Upper lobe of right lung (tissue), 1 donor: ENCODE measurements at regions not wholly inside any gene's neighbourhood (a gene's known extent, or its start where the extent isn't known, plus 50 kb on each side); places are given as distances from the start of the nearest gene placed in this dataset.

Experiments
- ATAC-seq: fragments of 200-7000 bp; cut with Tn5 transposase; one replicate; pipeline ENCODE4 v1.9.1; 2020; ENCODE audit warnings: mild to moderate bottlenecking, moderate library complexity
- DNase-seq: peaks from one replicate; pipeline ENCODE4 v3.0.0-alpha.2; 2020
- H3K27ac ChIP-seq: fragments of 200-600 bp; one replicate; pipeline ENCODE4 v1.8.0; 2022
- H3K27me3 ChIP-seq: fragments of 200-600 bp; one replicate; pipeline ENCODE4 v1.8.0; 2022; ENCODE audit warnings: mild to moderate bottlenecking
- H3K36me3 ChIP-seq: fragments of 200-600 bp; one replicate; pipeline ENCODE4 v1.8.0; 2022
- H3K4me1 ChIP-seq: fragments of 200-600 bp; one replicate; pipeline ENCODE4 v1.8.0; 2022
- H3K4me3 ChIP-seq: fragments of 200-600 bp; one replicate; pipeline ENCODE4 v1.8.0; 2022; ENCODE audit warnings: mild to moderate bottlenecking
- H3K9me3 ChIP-seq: fragments of 200-600 bp; one replicate; pipeline ENCODE4 v1.8.0; 2022
- intact Hi-C: fragments of 100-400 bp; cut with DNase I; formaldehyde crosslinking; loops from one replicate; pipeline ENCODE4 v1.11.0; 2022
- TF ChIP-seq, protein P1 (sequence below): fragments of 200-600 bp; IDR thresholded peaks from one replicate; pipeline ENCODE4 v1.8.0; 2022; ENCODE audit warnings: antibody characterized with exemption
- donor health status: DM: no; HTN: yes; CAD: no; lungs with severe emphysema.

DNA sequence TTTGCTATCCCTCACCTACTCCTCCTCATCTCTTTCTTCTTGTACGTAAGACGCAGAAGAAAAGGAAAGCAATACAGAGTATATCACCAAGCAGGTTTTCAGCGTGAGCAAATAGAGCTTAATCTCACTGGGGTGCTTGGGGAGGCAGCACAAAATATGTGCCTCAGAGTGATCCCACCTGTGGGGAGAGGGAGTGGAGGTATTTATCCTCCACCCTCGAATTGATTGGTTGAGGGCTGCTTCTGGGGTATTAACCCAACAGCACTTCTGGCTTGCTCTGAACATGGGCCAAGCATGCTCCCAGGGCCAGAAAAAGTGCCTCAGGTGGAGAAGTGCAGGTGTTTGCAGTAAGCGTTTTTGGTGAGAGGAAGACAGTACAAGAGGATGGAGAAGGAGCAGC lies 78.5 kb upstream of the EYA2 start:
- no peaks in the 10 kb centered on the region for H3K9me3 ChIP-seq
- intact Hi-C loops = no loop called here
- H3K27me3 ChIP-seq = peaks cover 49% of the 10 kb centered on the region
- TF ChIP-seq, protein P1, sequence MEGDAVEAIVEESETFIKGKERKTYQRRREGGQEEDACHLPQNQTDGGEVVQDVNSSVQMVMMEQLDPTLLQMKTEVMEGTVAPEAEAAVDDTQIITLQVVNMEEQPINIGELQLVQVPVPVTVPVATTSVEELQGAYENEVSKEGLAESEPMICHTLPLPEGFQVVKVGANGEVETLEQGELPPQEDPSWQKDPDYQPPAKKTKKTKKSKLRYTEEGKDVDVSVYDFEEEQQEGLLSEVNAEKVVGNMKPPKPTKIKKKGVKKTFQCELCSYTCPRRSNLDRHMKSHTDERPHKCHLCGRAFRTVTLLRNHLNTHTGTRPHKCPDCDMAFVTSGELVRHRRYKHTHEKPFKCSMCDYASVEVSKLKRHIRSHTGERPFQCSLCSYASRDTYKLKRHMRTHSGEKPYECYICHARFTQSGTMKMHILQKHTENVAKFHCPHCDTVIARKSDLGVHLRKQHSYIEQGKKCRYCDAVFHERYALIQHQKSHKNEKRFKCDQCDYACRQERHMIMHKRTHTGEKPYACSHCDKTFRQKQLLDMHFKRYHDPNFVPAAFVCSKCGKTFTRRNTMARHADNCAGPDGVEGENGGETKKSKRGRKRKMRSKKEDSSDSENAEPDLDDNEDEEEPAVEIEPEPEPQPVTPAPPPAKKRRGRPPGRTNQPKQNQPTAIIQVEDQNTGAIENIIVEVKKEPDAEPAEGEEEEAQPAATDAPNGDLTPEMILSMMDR = no peak
- no peaks in the 10 kb centered on the region for H3K4me1 ChIP-seq
- no peaks in the 10 kb centered on the region for H3K36me3 ChIP-seq
- no peak overlapping the region for H3K4me3 ChIP-seq
- ATAC-seq (no peak), DNase-seq (no peak)
- no peak overlapping the region for H3K27ac ChIP-seq

DNA sequence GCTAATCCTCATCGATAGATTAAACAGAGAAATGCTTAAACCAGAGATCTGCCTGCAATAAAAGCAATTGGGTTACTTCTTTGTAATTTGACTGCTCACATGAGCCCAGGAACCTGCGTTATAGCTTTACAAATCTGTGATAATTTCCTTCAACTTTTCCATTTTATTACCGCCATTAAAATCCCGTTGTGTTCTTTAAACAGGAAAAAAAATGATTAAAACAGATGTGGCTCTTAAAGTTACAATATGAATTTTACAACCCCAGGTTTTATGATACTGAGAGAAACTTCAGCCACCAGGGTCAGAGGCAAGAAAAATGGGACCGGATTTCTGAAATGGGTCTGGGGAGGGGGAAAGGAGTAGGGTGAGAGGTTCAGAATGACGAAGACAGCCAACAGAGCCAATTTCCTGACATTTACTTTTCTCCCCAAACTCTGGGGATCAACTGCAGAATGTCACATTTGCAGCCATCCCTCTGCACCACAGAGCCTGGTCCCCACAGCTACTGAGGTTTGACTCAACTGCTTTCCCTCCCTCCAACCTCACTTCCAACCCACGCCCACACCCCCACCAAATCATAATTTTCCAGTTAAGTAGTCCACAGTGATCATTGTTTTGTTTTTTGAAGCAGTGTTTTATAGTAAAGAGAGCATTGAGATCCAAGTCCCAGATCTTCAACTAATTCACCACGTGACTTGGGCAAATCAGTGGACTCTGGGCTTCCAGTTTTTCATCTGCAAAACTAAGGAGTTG lies 77.6 kb upstream of the EYA2 start:
- H3K27ac ChIP-seq = no peak overlapping the region
- H3K4me3 ChIP-seq = no peak overlapping the region
- DNase-seq (no peak), ATAC-seq (no peak)
- intact Hi-C loops = no loop called here
- peaks cover 39% of the 10 kb centered on the region for H3K27me3 ChIP-seq
- TF ChIP-seq, protein P1 = no peak
- no peaks in the 10 kb centered on the region for H3K9me3 ChIP-seq
- H3K4me1 ChIP-seq = no peaks in the 10 kb centered on the region
- no peaks in the 10 kb centered on the region for H3K36me3 ChIP-seq

DNA sequence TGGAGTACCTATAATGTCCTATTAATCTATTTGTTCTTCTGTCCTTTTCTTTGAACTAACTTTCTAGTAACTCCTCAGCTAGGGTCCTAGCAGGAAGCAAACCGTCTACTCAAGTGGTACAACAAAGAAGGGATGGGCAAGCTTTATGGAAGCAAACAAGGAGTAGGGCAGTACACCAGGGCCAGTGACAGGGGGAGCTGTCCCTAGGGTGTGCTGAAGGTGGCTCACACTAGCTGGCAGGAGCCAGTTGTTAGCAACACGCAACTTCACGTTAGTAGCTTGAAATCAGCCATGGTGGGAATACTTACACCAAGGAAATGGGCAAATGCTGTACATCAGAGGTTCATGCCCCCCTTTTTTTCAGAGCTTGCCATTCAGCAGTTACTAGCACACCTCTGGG lies 74.0 kb upstream of the EYA2 start:
- TF ChIP-seq, protein P1 = no peak
- Histone ChIP-seq H3K4me3 (no peak overlapping the region), H3K27me3 (peaks cover 23% of the 10 kb centered on the region), H3K27ac (no peak overlapping the region), H3K36me3 (no peaks in the 10 kb centered on the region), H3K9me3 (no peaks in the 10 kb centered on the region), H3K4me1 (no peaks in the 10 kb centered on the region)
- intact Hi-C loops = no loop called here
- DNase-seq (no peak), ATAC-seq (no peak)

DNA sequence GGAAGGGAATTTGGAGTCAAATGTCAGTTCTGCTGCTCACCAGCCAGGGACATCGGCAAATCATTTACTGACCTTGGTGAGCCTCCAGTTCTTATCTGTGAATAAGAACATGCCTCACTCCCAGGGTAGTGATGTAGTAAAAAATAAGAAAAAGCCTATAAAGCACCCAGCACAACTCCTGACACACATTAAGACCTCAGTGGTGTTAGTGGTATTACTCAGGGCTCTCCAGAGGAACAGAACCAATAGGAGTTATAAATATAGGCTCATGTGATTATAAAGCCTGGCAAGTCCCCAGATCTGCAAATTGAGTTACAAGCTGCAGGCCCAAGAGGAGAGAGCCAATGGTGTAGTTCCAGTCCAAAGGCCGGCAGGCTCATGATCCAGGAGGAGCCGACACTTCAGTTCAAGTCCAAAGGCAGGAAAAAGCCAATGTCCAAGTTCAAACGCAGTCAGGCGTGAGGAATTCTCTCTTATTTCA lies 71.3 kb upstream of the EYA2 start:
- intact Hi-C loops = no loop called here

DNA sequence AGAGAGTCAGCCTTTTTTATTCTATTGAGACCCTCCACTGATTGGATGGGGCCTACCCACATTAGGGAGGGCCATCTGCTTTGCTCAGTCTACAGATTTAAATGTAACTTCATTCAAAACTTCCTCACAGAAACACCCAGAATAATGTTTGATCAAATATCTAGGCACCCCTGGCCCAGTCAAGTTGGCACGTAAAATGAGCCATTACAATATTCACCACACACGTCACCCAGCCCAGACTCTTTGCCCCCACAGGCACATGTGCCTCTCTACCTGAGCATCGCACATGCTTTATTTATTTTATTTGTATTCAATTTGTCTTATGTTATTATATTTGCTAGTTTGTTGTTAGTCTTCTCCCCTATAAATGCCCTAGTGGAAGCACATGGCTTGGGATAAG lies 70.9 kb upstream of the EYA2 start:
- Histone ChIP-seq H3K4me1 (no peaks in the 10 kb centered on the region), H3K4me3 (no peak overlapping the region), H3K36me3 (no peaks in the 10 kb centered on the region), H3K9me3 (no peaks in the 10 kb centered on the region), H3K27me3 (peaks cover 15% of the 10 kb centered on the region), H3K27ac (no peak overlapping the region)
- intact Hi-C loops = no loop called here
- DNase-seq = no peak
- TF ChIP-seq, protein P1 = no peak
- ATAC-seq = no peak

More for the DNA sequence above, 71.3 kb upstream of the EYA2 start:
- DNase-seq = no peak
- no peaks in the 10 kb centered on the region for H3K36me3 ChIP-seq
- ATAC-seq = no peak
- H3K4me1 ChIP-seq = no peaks in the 10 kb centered on the region
- peaks cover 15% of the 10 kb centered on the region for H3K27me3 ChIP-seq
- no peak overlapping the region for H3K27ac ChIP-seq
- H3K4me3 ChIP-seq = no peak overlapping the region
- H3K9me3 ChIP-seq = no peaks in the 10 kb centered on the region
- TF ChIP-seq, protein P1 = no peak
